PFSK-1 (cell line): ENCODE measurements at regions not wholly inside any gene's neighbourhood (a gene's known extent, or its start where the extent isn't known, plus 50 kb on each side); places are given as distances from the start of the nearest gene placed in this dataset.

Source experiments
- POLR2AphosphoS5 ChIP-seq: IDR thresholded peaks from 2 replicates; pipeline ENCODE4 v1.6.1; 2012; ENCODE audit warnings: low read depth, mild to moderate bottlenecking, control low read depth, low read length, moderate library complexity
- SIN3A ChIP-seq: IDR thresholded peaks from 2 replicates; pipeline ENCODE4 v1.6.1; 2012; ENCODE audit warnings: mild to moderate bottlenecking, low read length, moderate library complexity, borderline replicate concordance; ENCODE audit not compliant: insufficient read depth
- TAF1 ChIP-seq: IDR thresholded peaks from 2 replicates; pipeline ENCODE4 v1.6.1; 2012; ENCODE audit warnings: low read length, control low read depth, borderline replicate concordance; ENCODE audit not compliant: insufficient read depth
- TF ChIP-seq, protein P1 (sequence below), 2 experiments: IDR thresholded peaks; 2 replicates each; pipeline versions ENCODE4 v1.6.1 to v1.8.0; 2011 to 2012; ENCODE audit warnings: low read depth in 2 of 2, low read length in 2 of 2, control low read depth in 1 of 2, inconsistent platforms in 1 of 2, mild to moderate bottlenecking in 1 of 2, moderate library complexity in 1 of 2; ENCODE audit not compliant: insufficient read depth in 1 of 2

DNA sequence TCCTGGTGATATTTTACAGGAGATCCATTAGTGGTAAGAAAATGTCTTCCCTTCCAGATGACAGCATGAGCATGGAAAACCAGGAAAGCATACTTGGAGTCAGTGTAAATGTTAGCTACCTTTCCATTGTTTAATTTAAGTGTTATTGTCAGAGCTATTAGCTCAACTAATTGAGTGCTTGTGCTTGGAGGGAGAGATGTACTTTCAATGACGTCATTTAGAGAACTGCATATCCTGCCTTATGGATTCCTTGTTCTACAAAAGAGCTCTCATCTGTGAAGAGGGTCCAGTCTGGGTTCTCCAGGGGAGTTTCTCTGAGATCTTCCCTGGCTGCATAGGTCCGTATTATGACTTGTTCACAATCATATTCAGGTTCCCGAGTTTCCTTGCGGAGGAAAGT, 687.2 kb downstream of the TBL1XR1 start:
- TF ChIP-seq POLR2AphosphoS5 (no peak), SIN3A (no peak), TAF1 (no peak)
- TF ChIP-seq, protein P1, sequence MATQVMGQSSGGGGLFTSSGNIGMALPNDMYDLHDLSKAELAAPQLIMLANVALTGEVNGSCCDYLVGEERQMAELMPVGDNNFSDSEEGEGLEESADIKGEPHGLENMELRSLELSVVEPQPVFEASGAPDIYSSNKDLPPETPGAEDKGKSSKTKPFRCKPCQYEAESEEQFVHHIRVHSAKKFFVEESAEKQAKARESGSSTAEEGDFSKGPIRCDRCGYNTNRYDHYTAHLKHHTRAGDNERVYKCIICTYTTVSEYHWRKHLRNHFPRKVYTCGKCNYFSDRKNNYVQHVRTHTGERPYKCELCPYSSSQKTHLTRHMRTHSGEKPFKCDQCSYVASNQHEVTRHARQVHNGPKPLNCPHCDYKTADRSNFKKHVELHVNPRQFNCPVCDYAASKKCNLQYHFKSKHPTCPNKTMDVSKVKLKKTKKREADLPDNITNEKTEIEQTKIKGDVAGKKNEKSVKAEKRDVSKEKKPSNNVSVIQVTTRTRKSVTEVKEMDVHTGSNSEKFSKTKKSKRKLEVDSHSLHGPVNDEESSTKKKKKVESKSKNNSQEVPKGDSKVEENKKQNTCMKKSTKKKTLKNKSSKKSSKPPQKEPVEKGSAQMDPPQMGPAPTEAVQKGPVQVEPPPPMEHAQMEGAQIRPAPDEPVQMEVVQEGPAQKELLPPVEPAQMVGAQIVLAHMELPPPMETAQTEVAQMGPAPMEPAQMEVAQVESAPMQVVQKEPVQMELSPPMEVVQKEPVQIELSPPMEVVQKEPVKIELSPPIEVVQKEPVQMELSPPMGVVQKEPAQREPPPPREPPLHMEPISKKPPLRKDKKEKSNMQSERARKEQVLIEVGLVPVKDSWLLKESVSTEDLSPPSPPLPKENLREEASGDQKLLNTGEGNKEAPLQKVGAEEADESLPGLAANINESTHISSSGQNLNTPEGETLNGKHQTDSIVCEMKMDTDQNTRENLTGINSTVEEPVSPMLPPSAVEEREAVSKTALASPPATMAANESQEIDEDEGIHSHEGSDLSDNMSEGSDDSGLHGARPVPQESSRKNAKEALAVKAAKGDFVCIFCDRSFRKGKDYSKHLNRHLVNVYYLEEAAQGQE (IDR thresholded peaks at IDR 0.05; ENCODE audit: insufficient read depth in 1 of 2, low read depth in 2 of 2, low read length in 2 of 2) = no peak
